22Rv1 (cell line): ENCODE measurements at regions not wholly inside any gene's neighbourhood (a gene's known extent, or its start where the extent isn't known, plus 50 kb on each side); places are given as distances from the start of the nearest gene placed in this dataset.
A peak's percentile ranks its signal among the peaks of the same experiment; 100 is the strongest.

Experiments
- H3K27ac ChIP-seq: fragments of 450-650 bp; 2 replicates; pipeline ENCODE4 v1.5.1; 2017
- CTCF ChIP-seq: fragments of 450-650 bp; IDR thresholded peaks from 2 replicates; pipeline ENCODE4 v1.5.1; 2017; ENCODE audit warnings: mild to moderate bottlenecking
- ZFX ChIP-seq: fragments of 450-650 bp; IDR thresholded peaks from 2 replicates; pipeline ENCODE4 v1.6.1; 2017; ENCODE audit warnings: antibody characterized with exemption, borderline replicate concordance

DNA sequence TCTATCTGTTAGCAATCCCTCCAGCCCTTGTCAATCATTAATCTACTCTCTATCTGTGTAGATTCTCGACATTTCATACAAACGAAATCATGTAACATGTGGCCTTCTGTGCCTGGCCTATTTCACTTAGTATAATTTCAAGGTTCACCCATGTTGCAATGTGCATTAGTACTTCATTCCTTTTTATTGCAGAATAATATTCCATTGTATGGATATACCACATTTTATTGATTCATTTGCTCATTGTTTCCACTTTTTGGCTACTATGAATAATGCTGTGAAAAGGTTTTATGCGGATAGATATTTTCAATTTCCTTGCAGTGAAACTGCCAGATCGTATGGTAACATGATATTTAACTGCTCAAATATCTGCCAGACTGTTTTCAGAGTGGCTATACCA lies 100.1 kb downstream of the MIAT start:
- TF ChIP-seq ZFX (no peak), CTCF (no peak)
- H3K27ac ChIP-seq: no peak overlapping the region

DNA sequence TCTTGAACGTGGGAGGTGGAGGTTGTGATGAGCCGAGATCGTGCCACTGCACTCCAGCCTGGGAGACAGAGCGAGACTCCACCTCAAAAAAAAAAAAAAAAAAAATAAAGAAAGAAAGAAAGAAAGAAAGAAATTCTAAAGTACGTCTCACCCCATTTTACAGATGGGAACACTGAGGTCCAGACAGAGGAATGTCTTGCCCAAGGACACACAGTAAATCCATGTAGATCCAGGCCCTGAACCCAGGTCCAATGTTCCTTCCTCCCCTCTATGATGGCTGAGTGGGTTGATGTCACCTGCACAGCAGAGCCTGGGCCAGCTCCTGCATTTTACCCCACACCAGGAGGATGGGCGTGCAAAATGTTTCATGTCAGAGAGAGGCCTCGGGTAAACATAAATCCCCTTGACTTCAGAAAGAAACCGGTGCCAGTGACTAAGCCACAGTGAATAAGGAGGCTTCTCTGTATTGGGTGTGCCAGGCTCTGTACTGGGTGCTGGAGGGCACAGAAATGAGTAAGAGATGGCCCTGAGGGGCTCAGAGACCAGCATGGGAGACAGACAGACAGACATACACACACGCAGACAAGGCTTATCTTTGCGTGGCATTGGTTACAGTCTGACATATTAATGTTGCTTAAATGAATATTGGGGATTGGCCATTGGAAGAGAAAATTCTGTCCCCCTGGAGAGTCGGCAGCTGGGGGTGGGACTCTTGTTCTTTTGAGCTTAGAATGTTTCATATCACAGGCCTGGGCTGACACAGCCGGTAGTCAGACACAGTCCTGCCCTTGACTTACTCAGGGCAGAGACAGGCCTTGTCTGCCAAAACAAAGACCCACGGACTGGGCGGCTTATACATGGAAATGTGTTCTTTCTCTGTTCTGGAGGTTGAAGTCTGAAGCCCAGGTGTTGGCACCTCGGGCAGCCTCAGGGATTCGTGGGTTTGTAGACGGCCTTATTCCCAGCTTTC lies 105.4 kb downstream of the MIAT start:
- H3K27ac ChIP-seq: no peak overlapping the region
- TF ChIP-seq CTCF (no peak), ZFX (no peak)

DNA sequence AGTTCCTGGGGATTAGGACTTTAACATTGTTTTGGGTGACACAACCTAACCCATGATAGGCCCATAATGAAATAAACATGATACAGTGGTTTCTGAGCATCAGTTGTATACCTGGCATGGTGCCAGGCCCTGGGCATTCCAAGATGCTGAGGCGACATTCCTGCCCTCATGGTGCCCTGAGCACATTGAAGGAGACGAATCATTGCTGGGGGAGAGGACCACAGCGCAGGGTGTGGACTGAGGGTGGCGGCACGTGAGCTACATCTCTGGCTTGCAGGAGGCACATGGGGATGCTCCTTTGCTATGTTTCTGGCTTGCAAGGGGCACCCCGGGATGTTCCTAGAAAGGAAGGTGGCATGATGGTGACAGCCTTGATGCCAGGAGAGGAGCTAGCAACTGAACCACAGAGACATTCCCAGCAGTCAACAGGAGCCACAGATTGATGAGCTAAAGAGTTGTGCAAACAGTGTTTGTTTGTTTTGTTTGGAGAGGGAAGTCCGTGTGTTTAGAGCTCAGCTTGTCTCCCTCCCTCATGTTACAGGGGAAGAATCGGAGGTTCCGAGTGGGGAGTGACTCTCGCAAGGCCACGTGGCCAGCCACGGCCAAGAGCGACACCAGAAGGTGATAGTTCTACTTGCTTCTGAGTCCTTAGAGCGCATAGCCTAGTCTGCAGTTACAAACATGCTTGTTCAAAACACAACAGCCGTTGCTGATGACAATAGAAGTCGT lies 106.4 kb downstream of the MIAT start:
- H3K27ac ChIP-seq: peak overlapping the region; percentile 27; the same call in 1 of the 2 replicates
- TF ChIP-seq CTCF (peak; percentile 41), ZFX (no peak)

DNA sequence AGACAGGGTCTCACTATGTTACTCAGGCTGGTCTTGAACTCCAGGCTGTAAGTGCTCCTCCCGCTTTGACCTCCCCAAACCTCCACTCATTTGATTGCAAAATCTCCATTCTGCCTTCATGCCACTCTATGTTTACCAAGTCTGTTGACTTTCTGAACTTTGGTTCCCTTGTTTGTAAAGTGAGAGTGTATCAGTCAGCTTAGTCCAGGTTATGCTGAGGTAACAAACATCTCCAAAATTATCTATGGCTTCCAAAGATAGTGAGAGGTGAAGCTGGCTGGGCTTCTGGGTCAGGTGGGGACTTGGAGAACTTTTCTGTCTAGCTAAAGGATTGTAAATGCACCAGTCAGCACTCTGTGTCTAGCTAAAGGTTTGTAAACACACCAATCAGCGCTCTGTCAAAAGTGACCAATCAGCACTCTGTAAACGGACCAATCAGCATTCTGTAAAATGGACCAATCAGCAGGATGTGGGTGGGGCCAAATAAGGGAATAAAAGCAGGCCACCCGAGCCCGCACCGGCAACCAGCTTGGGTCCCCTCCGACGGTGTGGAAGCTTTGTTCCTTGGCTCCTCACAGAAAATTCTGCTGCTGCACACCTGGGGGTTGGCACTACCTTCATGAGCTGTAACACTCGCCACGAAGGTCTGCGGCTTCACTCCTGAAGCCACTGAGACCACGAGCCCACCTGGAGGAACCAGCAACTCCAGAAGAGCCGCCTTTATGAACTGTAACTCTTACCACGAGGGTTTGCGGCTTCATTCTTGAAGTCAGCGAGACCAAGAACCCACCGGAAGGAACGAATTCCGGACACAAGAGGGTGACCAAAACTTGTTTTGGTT lies 109.3 kb downstream of the MIAT start:
- H3K27ac ChIP-seq: no peak overlapping the region
- TF ChIP-seq CTCF (no peak), ZFX (no peak)

DNA sequence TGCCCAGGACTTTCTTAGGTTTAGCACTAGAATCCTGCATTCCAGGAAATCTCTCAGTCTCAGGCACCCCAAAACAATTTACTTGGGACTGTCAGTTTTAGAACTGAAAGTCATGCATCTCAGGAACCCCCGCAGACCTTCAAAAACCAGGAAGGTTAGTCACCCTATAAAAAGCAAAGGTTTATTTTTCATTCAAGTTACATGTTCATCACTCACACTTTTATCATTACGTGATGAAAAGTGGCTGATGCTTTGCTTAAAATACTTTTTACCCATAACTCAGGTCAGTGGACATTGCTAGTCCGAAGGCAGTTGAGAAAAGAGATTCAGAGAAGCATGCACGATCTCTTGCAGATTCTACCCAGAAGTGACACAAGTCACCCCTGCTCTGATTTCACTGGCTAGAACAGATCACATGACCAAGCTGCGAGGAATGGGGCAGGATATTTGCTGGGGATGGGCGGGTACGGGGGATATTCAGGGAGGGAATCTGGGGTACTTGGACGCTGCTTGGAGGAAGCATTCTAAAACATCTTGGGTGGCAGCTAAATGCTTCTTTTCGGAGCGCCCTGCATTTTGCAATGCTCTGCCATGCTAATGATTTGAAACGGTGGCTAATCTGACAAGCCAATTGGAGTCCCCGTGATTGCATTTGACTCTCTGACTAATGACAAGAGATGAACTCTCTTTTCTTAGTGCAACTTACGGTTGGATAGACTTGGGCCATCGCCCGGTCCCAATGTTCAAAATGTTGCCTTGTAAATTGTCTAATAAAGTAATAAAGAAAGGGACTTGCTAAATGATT lies 110.2 kb downstream of the MIAT start:
- TF ChIP-seq ZFX (no peak), CTCF (no peak)
- no peak overlapping the region for H3K27ac ChIP-seq

GRCh38 chr22:26768156-26768515 lies 110.7 kb downstream of the MIAT start:
- no peak overlapping the region for H3K27ac ChIP-seq
- TF ChIP-seq CTCF: no peak
- no peak for TF ChIP-seq ZFX
